ENCODE measurements at regions not wholly inside any gene's neighbourhood (a gene's known extent, or its start where the extent isn't known, plus 50 kb on each side); places are given as distances from the start of the nearest gene placed in this dataset.

GRCh38 chr14:85387181-85387580 is 142.8 kb upstream of the FLRT2 start:
- no peak for TF ChIP-seq CTCF (IDR thresholded peaks at IDR 0.05; ENCODE audit: extremely low read depth in 1 of 2, insufficient read depth in 1 of 2, low read depth in 1 of 2, low read length in 2 of 2)
- no peak for TF ChIP-seq POLR2A (IDR thresholded peaks at IDR 0.05; ENCODE audit: low read depth, low read length)
- no peak for TF ChIP-seq MYC (IDR thresholded peaks at IDR 0.05; ENCODE audit: low read depth, low read length)
- TF ChIP-seq MAX (IDR thresholded peaks at IDR 0.05; ENCODE audit: insufficient read depth, insufficient read length) = no peak
